ENCODE measurements at regions not wholly inside any gene's neighbourhood (a gene's known extent, or its start where the extent isn't known, plus 50 kb on each side); places are given as distances from the start of the nearest gene placed in this dataset.

DNA sequence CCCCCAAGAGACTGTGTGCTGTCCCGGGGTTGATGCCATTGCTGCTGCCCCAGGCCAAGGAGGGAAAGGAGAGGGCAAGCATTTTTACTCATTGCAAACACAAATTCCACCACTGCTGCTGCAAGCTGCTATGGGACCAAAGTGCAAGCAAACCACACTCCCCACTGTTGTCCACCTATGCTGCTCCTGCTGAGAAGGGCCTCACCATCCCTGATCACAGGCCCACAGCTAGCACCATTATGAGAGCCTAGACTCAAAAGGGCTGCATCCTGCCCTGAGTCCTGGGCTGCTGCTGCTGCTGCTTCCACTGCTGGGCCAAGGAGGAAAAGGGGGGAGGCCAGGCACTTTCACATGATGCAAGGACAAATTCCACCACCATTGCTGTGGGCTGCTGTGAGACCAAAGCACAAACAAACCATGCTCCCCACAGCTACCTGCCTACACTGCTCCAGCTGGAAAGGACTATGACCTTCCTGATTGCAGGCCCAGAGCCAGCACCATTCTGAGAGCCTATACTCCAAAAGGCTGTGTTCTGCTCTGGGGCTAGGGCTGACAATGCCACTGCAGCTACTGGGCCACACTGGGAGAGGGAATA is 218.2 kb upstream of the ZCCHC13 start:
- TF ChIP-seq, protein P1, sequence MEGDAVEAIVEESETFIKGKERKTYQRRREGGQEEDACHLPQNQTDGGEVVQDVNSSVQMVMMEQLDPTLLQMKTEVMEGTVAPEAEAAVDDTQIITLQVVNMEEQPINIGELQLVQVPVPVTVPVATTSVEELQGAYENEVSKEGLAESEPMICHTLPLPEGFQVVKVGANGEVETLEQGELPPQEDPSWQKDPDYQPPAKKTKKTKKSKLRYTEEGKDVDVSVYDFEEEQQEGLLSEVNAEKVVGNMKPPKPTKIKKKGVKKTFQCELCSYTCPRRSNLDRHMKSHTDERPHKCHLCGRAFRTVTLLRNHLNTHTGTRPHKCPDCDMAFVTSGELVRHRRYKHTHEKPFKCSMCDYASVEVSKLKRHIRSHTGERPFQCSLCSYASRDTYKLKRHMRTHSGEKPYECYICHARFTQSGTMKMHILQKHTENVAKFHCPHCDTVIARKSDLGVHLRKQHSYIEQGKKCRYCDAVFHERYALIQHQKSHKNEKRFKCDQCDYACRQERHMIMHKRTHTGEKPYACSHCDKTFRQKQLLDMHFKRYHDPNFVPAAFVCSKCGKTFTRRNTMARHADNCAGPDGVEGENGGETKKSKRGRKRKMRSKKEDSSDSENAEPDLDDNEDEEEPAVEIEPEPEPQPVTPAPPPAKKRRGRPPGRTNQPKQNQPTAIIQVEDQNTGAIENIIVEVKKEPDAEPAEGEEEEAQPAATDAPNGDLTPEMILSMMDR (IDR thresholded peaks at IDR 0.05) = no peak
- no peak for TF ChIP-seq EZH2 (IDR thresholded peaks at IDR 0.05; ENCODE audit: borderline replicate concordance, insufficient read depth, low read depth, low read length, poor library complexity, severe bottlenecking)
